Skeletal muscle satellite cell (primary cell): ENCODE measurements at regions not wholly inside any gene's neighbourhood (a gene's known extent, or its start where the extent isn't known, plus 50 kb on each side); places are given as distances from the start of the nearest gene placed in this dataset.
"Not testable (repeated sequence)": the region's sequence is repeated elsewhere in the genome, so short reads cannot be mapped to it uniquely, and the experiment has no call there.

ENCODE experiments used
- H3K27me3 ChIP-seq: 2 replicates; pipeline ENCODE4 v1.7.0; 2013; ENCODE audit warnings: low read length; ENCODE audit not compliant: control insufficient read depth, insufficient read depth
- H3K36me3 ChIP-seq: 2 replicates; pipeline ENCODE4 v1.7.0; 2013; ENCODE audit warnings: mild to moderate bottlenecking, control low read depth, low read length; ENCODE audit not compliant: insufficient read depth
- H3K4me1 ChIP-seq: 2 replicates; pipeline ENCODE4 v1.7.0; 2013; ENCODE audit warnings: low read length; ENCODE audit not compliant: control insufficient read depth, insufficient read depth
- H3K4me2 ChIP-seq: 2 replicates; pipeline ENCODE4 v1.7.0; 2013; ENCODE audit warnings: mild to moderate bottlenecking, low read length
- H3K4me3 ChIP-seq: 2 replicates; pipeline ENCODE4 v1.7.0; 2013; ENCODE audit warnings: low read length
- H3K9ac ChIP-seq: 2 replicates; pipeline ENCODE4 v1.7.0; 2013; ENCODE audit warnings: mild to moderate bottlenecking, low read depth, low read length, moderate library complexity
- H3K9me3 ChIP-seq: replicated peaks from 2 replicates; pipeline ENCODE4 v1.7.0; 2013; ENCODE audit warnings: mild to moderate bottlenecking, control low read depth, low read length

- no peak overlapping the region for H3K9ac ChIP-seq
- peaks cover 25% of the 10 kb centered on the region for H3K4me1 ChIP-seq
- H3K36me3 ChIP-seq: no peaks in the 10 kb centered on the region
- H3K4me3 ChIP-seq: no peak overlapping the region
- no peak overlapping the region for H3K4me2 ChIP-seq
- no peaks in the 10 kb centered on the region for H3K27me3 ChIP-seq
- no peaks in the 10 kb centered on the region for H3K9me3 ChIP-seq
Observed at GRCh38 chr6:21745543-21746337, 152.2 kb downstream of the SOX4 start.

- no peak overlapping the region for H3K4me2 ChIP-seq
- peaks cover 21% of the 10 kb centered on the region for H3K4me1 ChIP-seq
- no peak overlapping the region for H3K4me3 ChIP-seq
- no peak overlapping the region for H3K9ac ChIP-seq
- H3K27me3 ChIP-seq: no peaks in the 10 kb centered on the region
- no peaks in the 10 kb centered on the region for H3K9me3 ChIP-seq
- H3K36me3 ChIP-seq: no peaks in the 10 kb centered on the region
Observed at GRCh38 chr6:21747441-21747840, 153.9 kb downstream of the SOX4 start.

- no peak overlapping the region for H3K4me3 ChIP-seq
- H3K36me3 ChIP-seq: no peaks in the 10 kb centered on the region
- no peak overlapping the region for H3K9ac ChIP-seq
- H3K4me1 ChIP-seq: peaks cover 27% of the 10 kb centered on the region
- H3K27me3 ChIP-seq: no peaks in the 10 kb centered on the region
- no peak overlapping the region for H3K4me2 ChIP-seq
- H3K9me3 ChIP-seq: no peaks in the 10 kb centered on the region
Observed at GRCh38 chr6:21748343-21749056, 154.9 kb downstream of the SOX4 start.

- Histone ChIP-seq H3K4me2 (no peak overlapping the region), H3K36me3 (no peaks in the 10 kb centered on the region), H3K27me3 (no peaks in the 10 kb centered on the region), H3K4me3 (no peak overlapping the region), H3K9ac (no peak overlapping the region), H3K9me3 (no peaks in the 10 kb centered on the region), H3K4me1 (peaks cover 40% of the 10 kb centered on the region)
Observed at GRCh38 chr6:21749754-21750153, 156.2 kb downstream of the SOX4 start.

- Histone ChIP-seq H3K4me1 (peaks cover 48% of the 10 kb centered on the region), H3K9me3 (no peaks in the 10 kb centered on the region), H3K9ac (no peak overlapping the region), H3K27me3 (no peaks in the 10 kb centered on the region), H3K4me3 (no peak overlapping the region), H3K4me2 (no peak overlapping the region), H3K36me3 (no peaks in the 10 kb centered on the region)
Observed at GRCh38 chr6:21750575-21750974, 157.0 kb downstream of the SOX4 start.

GRCh38 chr6:21751608-21752007, 158.1 kb downstream of the SOX4 start:
- Histone ChIP-seq H3K27me3 (no peaks in the 10 kb centered on the region), H3K9ac (no peak overlapping the region), H3K4me3 (no peak overlapping the region), H3K9me3 (no peaks in the 10 kb centered on the region), H3K36me3 (no peaks in the 10 kb centered on the region), H3K4me2 (no peak overlapping the region), H3K4me1 (peaks cover 48% of the 10 kb centered on the region)

GRCh38 chr6:21752054-21752811, 158.7 kb downstream of the SOX4 start:
- Histone ChIP-seq H3K36me3 (no peaks in the 10 kb centered on the region), H3K9ac (no peak overlapping the region), H3K4me3 (no peak overlapping the region), H3K27me3 (no peaks in the 10 kb centered on the region), H3K4me2 (no peak overlapping the region), H3K9me3 (no peaks in the 10 kb centered on the region), H3K4me1 (peaks cover 48% of the 10 kb centered on the region)

GRCh38 chr6:21753241-21754108, 159.9 kb downstream of the SOX4 start:
- peaks cover 44% of the 10 kb centered on the region for H3K4me1 ChIP-seq
- H3K36me3 ChIP-seq: no peaks in the 10 kb centered on the region
- H3K4me2 ChIP-seq: peak overlapping the region; percentile 37
- no peak overlapping the region for H3K4me3 ChIP-seq
- H3K9me3 ChIP-seq: no peaks in the 10 kb centered on the region
- no peaks in the 10 kb centered on the region for H3K27me3 ChIP-seq
- H3K9ac ChIP-seq: no peak overlapping the region

- no peaks in the 10 kb centered on the region for H3K27me3 ChIP-seq
- H3K4me3 ChIP-seq: no peak overlapping the region
- H3K36me3 ChIP-seq: no peaks in the 10 kb centered on the region
- no peaks in the 10 kb centered on the region for H3K9me3 ChIP-seq
- H3K4me1 ChIP-seq: peaks cover 37% of the 10 kb centered on the region
- peak overlapping the region; percentile 22 for H3K4me2 ChIP-seq
- peak overlapping the region; percentile 38 for H3K9ac ChIP-seq
Observed at GRCh38 chr6:21754891-21755290, 161.3 kb downstream of the SOX4 start.

- Histone ChIP-seq H3K9me3 (no peaks in the 10 kb centered on the region), H3K9ac (no peak overlapping the region), H3K4me3 (no peak overlapping the region), H3K4me2 (no peak overlapping the region), H3K36me3 (no peaks in the 10 kb centered on the region), H3K4me1 (peaks cover 37% of the 10 kb centered on the region), H3K27me3 (no peaks in the 10 kb centered on the region)
Observed at GRCh38 chr6:21756487-21756886, 162.9 kb downstream of the SOX4 start.

- not testable (repeated sequence) for H3K9me3 ChIP-seq, H3K9ac ChIP-seq
- H3K4me1 ChIP-seq: peaks cover 28% of the 10 kb centered on the region
Observed at GRCh38 chr6:21757392-21757791, 163.8 kb downstream of the SOX4 start.

More at GRCh38 chr6:21757392-21757791, 163.8 kb downstream of the SOX4 start:
- not testable (repeated sequence) for H3K36me3 ChIP-seq, H3K27me3 ChIP-seq, H3K4me2 ChIP-seq, H3K4me3 ChIP-seq
